ENCODE measurements at regions not wholly inside any gene's neighbourhood (a gene's known extent, or its start where the extent isn't known, plus 50 kb on each side); places are given as distances from the start of the nearest gene placed in this dataset.

DNA sequence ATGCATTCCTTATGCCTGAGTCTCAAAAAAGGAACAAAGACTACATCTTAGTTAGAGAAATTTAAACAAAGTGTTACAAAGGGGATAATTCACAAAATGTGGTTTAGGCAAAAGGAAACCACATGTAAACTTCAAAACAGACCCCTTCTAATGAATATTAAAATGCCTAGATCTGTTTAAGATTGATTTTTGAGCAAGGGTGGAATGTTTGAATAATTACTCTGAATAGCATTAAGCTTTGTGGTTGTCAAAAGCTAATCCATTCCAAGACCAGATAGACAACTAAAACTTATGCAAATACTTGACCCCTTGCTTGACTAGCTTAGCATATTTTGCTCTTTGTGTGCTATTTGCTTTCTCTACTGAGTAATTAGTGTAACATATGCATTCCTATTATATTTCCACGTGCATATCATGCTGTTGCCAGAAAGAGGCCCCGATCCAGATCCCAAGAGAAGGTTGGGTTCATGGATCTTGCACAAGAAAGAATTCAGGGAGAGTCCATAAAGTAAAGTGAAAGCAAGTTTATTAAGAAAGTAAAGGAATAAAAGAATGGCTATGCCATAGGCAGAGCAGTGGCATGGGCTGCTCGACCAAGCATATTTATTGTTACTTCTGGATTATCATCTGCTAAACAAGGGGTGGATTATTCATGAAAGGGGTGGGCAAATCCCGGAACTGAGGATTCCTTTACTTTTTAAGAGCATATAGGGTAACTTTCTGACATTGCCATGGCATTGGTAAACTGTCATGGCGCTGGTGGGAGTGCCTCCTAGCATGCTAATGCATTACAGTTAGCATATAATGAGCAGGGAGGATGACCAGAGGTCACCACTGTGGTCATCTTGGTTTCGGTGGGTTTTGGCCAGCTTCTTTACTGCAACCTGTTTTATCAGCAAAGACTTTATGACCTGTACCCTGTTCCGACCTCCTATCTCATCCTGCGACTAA is 1193.4 kb upstream of the EYS start:
- H3K27me3 ChIP-seq (replicated peaks; ENCODE audit: control insufficient read depth, insufficient read depth, low read length), result no peaks in the 10 kb centered on the region
- no peak overlapping the region for H3K4me3 ChIP-seq (replicated peaks; ENCODE audit: low read depth, low read length)
- DNase-seq (ENCODE audit: extremely low read depth, insufficient read length), result no peak
- TF ChIP-seq, protein P1, sequence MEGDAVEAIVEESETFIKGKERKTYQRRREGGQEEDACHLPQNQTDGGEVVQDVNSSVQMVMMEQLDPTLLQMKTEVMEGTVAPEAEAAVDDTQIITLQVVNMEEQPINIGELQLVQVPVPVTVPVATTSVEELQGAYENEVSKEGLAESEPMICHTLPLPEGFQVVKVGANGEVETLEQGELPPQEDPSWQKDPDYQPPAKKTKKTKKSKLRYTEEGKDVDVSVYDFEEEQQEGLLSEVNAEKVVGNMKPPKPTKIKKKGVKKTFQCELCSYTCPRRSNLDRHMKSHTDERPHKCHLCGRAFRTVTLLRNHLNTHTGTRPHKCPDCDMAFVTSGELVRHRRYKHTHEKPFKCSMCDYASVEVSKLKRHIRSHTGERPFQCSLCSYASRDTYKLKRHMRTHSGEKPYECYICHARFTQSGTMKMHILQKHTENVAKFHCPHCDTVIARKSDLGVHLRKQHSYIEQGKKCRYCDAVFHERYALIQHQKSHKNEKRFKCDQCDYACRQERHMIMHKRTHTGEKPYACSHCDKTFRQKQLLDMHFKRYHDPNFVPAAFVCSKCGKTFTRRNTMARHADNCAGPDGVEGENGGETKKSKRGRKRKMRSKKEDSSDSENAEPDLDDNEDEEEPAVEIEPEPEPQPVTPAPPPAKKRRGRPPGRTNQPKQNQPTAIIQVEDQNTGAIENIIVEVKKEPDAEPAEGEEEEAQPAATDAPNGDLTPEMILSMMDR (IDR thresholded peaks at IDR 0.05; ENCODE audit: insufficient read depth, low read length, poor library complexity, severe bottlenecking), result no peak
- no peaks in the 10 kb centered on the region for H3K36me3 ChIP-seq (ENCODE audit: control insufficient read depth, insufficient read depth, low read length)

DNA sequence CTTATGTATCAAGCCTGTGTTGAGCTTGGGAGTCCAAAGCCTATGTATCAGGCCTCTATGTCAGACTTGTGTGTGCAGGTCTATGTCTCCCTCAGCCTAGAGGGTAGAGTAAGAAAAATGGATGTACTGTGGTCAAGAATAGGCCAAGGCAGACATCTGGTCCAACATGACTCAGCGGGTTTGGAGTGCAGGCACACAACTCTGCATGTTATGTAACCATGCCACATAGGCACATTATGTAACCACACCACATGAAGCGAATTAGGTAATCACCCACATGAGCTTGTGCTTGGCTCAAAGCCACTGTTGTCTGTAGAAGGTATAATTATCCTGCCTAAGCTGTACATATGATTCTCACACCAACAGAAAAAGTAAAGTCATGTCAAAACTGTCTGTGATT is 1190.5 kb upstream of the EYS start:
- no peak for DNase-seq (ENCODE audit: extremely low read depth, insufficient read length)

DNA sequence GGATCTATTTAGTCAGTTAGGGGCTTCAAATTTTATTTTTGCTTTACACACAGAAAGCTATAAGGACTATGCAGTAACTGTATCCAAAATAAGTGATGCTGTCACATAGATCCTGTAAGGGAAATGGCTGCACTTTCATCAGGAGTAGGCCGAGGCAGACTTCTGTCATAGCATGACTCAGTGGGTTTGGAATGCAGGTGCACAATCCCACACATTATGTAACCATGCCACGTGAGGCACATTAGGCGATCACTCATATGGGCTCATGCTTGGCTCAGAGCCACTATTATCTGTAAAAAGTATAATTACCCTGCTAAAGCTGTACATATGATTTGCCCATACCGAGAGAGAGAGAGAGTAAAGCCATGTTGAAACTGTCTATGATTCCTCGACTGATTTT is 1189.4 kb upstream of the EYS start:
- DNase-seq (ENCODE audit: extremely low read depth, insufficient read length), result no peak
- no peaks in the 10 kb centered on the region for H3K36me3 ChIP-seq (ENCODE audit: control insufficient read depth, insufficient read depth, low read length)
- TF ChIP-seq, protein P1 (IDR thresholded peaks at IDR 0.05; ENCODE audit: insufficient read depth, low read length, poor library complexity, severe bottlenecking), result no peak

More for the DNA sequence above, 1190.5 kb upstream of the EYS start:
- Histone ChIP-seq H3K4me3 (replicated peaks; ENCODE audit: low read depth, low read length) (no peak overlapping the region), H3K27me3 (replicated peaks; ENCODE audit: control insufficient read depth, insufficient read depth, low read length) (no peaks in the 10 kb centered on the region), H3K36me3 (ENCODE audit: control insufficient read depth, insufficient read depth, low read length) (no peaks in the 10 kb centered on the region)
- TF ChIP-seq, protein P1 (IDR thresholded peaks at IDR 0.05; ENCODE audit: insufficient read depth, low read length, poor library complexity, severe bottlenecking), result no peak

DNA sequence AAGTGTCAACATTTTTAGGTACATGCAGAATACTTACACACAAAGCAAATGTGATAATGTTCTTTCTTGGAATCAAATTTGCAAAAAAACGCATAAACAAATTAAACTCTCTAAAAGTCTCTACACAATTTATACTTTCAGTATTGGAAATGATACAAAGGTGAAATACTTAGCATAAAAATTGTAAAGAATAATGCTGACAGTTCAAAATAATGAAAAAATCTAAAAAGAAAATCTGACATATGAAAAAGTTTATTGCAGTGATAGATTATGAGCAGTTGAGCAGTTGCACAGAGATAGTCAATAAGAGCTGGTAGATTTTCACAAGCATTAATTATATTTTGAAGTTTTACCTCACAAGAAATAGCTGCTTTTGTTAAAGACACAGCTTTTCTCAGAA is 1176.4 kb upstream of the EYS start:
- H3K36me3 ChIP-seq (ENCODE audit: control insufficient read depth, insufficient read depth, low read length), result no peaks in the 10 kb centered on the region
- no peak overlapping the region for H3K4me3 ChIP-seq (replicated peaks; ENCODE audit: low read depth, low read length)
- TF ChIP-seq, protein P1 (IDR thresholded peaks at IDR 0.05; ENCODE audit: insufficient read depth, low read length, poor library complexity, severe bottlenecking), result no peak
- no peak for DNase-seq (ENCODE audit: extremely low read depth, insufficient read length)
- H3K27me3 ChIP-seq (replicated peaks; ENCODE audit: control insufficient read depth, insufficient read depth, low read length), result no peaks in the 10 kb centered on the region

More for the DNA sequence above, 1189.4 kb upstream of the EYS start:
- Histone ChIP-seq H3K27me3 (replicated peaks; ENCODE audit: control insufficient read depth, insufficient read depth, low read length) (no peaks in the 10 kb centered on the region), H3K4me3 (replicated peaks; ENCODE audit: low read depth, low read length) (no peak overlapping the region)

DNA sequence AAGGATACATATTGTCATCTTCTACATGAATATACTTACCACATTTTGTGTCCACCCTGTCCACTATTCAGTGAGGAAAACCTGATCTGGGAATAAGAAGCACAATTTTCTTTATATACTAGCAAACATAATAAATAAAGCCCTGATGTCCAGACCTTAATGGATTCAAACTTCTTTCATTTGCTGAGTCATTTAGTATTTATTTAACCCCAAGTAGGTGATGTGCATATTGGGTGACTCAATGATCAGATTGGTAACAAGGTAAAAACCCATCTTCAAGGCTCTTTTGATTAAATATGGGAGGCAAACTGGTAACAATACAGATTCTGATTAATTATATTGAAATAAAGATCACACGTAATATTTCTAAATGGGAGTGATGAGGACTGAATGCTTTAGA is 1159.8 kb upstream of the EYS start:
- no peaks in the 10 kb centered on the region for H3K27me3 ChIP-seq (replicated peaks; ENCODE audit: control insufficient read depth, insufficient read depth, low read length)
- DNase-seq (ENCODE audit: extremely low read depth, insufficient read length), result no peak
- TF ChIP-seq, protein P1 (IDR thresholded peaks at IDR 0.05; ENCODE audit: insufficient read depth, low read length, poor library complexity, severe bottlenecking), result no peak
- no peak overlapping the region for H3K4me3 ChIP-seq (replicated peaks; ENCODE audit: low read depth, low read length)
- H3K36me3 ChIP-seq (ENCODE audit: control insufficient read depth, insufficient read depth, low read length), result no peaks in the 10 kb centered on the region
